CD4-positive, alpha-beta T cell treated with Interleukin-2 at 100 ng/mL for 4 hours (primary cell): ENCODE measurements at regions not wholly inside any gene's neighbourhood (a gene's known extent, or its start where the extent isn't known, plus 50 kb on each side); places are given as distances from the start of the nearest gene placed in this dataset.
"Not testable (repeated sequence)": the region's sequence is repeated elsewhere in the genome, so short reads cannot be mapped to it uniquely, and the experiment has no call there.

Experiments used
- DNase-seq: peaks from one replicate; pipeline ENCODE4 v3.0.0-alpha.2; 2020; ENCODE audit warnings: low spot score

DNA sequence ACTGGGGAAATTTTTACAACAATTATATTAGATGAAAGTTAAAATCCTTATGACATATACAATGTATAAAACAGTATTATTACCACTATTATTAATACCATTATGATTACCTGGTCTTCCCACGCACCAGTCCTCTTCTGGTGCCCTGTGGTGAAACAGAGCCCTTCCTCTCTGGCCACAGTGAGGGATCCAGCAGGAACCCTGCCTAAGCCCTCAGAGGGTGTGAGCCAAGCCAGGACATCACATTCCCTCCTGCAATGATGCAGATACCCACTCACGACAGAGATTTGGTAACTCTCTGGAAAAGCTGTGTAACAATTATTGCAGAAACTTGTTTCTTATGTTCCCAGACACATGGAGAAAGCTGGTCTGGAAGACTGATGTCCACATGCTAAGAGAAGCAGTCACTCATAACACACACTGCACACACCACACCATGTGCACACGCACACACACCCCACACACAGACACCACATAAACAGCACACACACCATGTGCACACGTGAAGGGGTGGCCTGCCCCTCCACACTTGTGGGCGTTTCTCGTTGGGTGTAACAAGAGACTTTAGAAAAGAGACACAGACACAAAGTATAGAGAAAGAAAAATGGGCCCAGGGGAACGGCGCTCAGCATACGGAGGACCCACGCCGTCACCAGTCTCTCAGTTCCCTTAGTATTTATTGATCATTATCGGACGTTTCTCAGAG, 1373.8 kb upstream of the DEFB115 start:
- DNase-seq: not testable (repeated sequence)

DNA sequence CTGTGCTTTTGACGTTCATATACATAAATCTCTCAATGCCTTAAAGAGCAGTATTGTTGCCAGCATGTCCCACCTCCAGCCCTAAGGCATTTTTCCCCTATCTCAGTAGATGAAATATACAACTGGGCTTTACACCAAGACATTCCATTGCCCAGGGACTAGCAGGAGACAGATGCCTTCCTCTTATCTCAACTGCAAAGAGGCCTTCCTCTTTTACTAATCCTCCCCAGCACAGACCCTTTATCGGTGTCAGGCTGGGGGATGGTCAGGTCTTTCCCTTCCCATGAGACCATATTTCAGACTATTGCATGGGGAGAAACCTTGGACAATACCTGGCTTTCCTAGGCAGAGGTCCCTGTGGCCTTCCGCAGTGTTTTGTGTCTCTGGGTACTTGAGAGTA, 1373.1 kb upstream of the DEFB115 start:
- not testable (repeated sequence) for DNase-seq

DNA sequence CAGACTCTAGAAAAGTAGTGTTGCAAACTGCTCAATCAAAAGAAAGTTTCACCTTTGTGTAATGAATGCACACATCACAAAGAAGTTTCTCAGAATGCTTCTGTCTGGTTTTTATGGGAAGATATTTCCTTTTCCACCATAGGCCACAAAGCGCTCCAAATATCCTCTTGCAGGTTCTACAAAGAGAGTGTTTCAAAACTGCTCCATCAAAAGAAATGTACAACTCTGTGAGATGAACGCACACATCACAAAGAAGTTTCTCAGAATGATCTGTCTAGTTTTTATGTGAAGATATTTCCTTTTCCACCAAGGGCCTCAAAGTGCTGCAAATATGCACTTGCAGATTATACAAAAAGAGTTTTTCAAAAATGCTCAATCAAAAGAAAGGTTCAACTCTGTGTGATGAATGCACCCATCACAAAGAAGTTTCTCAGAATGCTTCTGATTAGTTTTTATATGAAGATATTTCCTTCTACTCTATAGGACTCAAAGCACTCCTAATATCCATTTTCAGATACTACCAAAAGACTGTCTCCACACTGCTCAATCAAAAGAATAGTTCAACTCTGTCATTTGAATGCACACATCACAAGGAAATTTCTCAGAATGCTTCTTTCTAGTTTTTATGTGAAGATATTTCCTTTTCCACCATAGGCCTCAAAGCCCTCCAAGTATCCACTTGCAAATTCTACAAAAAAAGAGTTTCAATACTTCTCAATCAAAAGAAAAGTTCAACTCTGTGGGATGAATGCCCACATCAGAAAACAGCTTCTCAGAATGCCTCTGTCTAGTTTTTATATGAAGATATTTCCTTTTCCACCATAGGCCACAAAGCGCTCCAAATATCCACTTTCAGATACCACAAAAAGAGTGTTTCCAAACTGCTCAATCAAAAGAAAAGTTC, 1371.9 kb upstream of the DEFB115 start:
- not testable (repeated sequence) for DNase-seq

DNA sequence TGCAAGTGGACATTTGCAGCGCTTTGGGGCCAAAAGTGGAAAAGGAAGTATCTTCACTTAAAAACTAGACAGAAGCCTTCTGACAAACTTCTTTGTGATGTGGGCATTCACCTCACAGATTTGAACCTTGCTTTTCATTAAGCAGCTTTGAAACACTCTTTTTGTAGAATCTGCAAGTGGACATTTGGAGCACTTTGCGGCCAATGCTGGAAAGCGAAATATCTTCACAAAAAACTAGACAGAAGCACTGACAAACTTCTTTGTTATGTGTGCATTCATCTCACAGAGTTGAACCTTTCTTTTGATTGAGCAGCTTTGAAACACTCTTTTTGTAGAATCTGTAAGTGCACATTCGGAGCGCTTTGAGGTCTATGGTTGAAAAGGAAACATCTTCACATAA, 1365.9 kb upstream of the DEFB115 start:
- DNase-seq: not testable (repeated sequence)
